Ovary (tissue), 7 donors: ENCODE measurements at regions not wholly inside any gene's neighbourhood (a gene's known extent, or its start where the extent isn't known, plus 50 kb on each side); places are given as distances from the start of the nearest gene placed in this dataset.

Experiments
- DNase-seq, 5 donors: peaks; one replicate each; pipeline ENCODE4 v3.0.0-alpha.2; 2019 to 2020
- H3K27ac ChIP-seq, 2 donors: fragments of 200-600 bp; one replicate each; pipeline versions ENCODE4 v1.5.1 to v1.8.0; 2019 to 2022
- H3K27me3 ChIP-seq: fragments of 200-600 bp; one replicate; pipeline ENCODE4 v1.8.0; 2022
- H3K36me3 ChIP-seq: fragments of 200-600 bp; sonication (generic); one replicate; pipeline ENCODE4 v1.5.1; 2019
- H3K4me1 ChIP-seq: one replicate; pipeline ENCODE4 v1.8.1; 2013; ENCODE audit warnings: mild to moderate bottlenecking, moderate library complexity; ENCODE audit not compliant: insufficient read depth
- H3K4me3 ChIP-seq: fragments of 200-600 bp; sonication (generic); one replicate; pipeline ENCODE4 v1.5.1; 2017
- H3K9me3 ChIP-seq, 2 donors: fragments of 200-600 bp in 1 of 2; sonication (generic) in 1 of 2; one replicate each; pipeline versions ENCODE4 v1.5.1 to v1.8.1; 2013 to 2019; ENCODE audit warnings: mild to moderate bottlenecking in 1 of 2, moderate library complexity in 1 of 2
- CTCF ChIP-seq, 3 donors: fragments of 450-650 bp in 2 of 3; fragments of 200-600 bp in 1 of 3; IDR thresholded peaks; one replicate each; pipeline versions ENCODE4 v1.5.1 to v1.8.0; 2016 to 2022; ENCODE audit warnings: antibody characterized with exemption in 3 of 3, mild to moderate bottlenecking in 1 of 3
- EP300 ChIP-seq: sonication (generic); formaldehyde crosslinking; IDR thresholded peaks from one replicate; pipeline ENCODE4 v1.6.1; 2017; ENCODE audit warnings: antibody characterized with exemption
- POLR2A ChIP-seq: fragments of 450-650 bp; IDR thresholded peaks from one replicate; pipeline ENCODE4 v1.6.1; 2017; ENCODE audit warnings: antibody characterized with exemption, mild to moderate bottlenecking, moderate library complexity
- WGBS, 3 donors: extraction: QIAGEN DNeasy Blood & Tissue Kit in 1 of 3; methylation state at CpG; one replicate each; pipeline versions ENCODE4 v1.1.5 to v1.1.7; 2013 to 2017; 5-methylcytosine and 5-hydroxymethylcytosine counted together
- intact Hi-C, 4 donors: fragments of 100-400 bp; cut with DNase I; formaldehyde crosslinking; loops; one replicate each; pipeline versions ENCODE4 v1.11.0 to v1.15.1; 2022 to 2023
- donor health status: DM: no; HTN: no; CAD: no; lungs with moderate emphysema.
- donor health status: DM: no; HTN: no; CAD: no.
- donor health status: Bipolar disorder and iron deficiency.
- donor health status: DM: no; HTN: no; CAD: no.
- donor health status: DM: yes; HTN: yes; CAD: no.

DNA sequence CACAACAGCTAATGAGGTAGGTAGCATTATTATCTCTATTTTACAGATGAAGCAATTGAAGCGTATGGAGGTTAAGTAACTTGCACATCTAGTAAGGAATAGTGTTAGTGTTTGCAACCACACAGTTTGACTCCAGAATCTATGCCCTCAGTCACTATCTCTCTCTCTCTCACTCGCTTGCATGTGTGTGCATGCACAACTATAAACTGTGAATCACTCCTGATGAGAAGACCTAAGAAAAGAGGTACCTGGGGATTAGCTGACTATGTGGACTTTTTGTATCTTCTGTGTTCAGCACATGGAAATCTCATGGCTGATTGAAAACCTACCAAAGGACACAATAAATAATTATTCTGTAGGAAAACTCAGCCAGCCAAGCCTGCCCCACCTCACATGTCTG is 295.5 kb downstream of the BRINP2 start:
- H3K36me3 ChIP-seq: no peaks in the 10 kb centered on the region
- H3K4me1 ChIP-seq: no peaks in the 10 kb centered on the region
- no peak for DNase-seq
- no peaks in the 10 kb centered on the region for H3K27me3 ChIP-seq
- no peak overlapping the region for H3K27ac ChIP-seq
- no peak overlapping the region for H3K4me3 ChIP-seq
- TF ChIP-seq POLR2A: no peak
- TF ChIP-seq CTCF (IDR thresholded peaks at IDR 0.05): no peak
- no peak for TF ChIP-seq EP300
- H3K9me3 ChIP-seq: no peaks in the 10 kb centered on the region
- WGBS, 3 donors: 81 to 91% (median 85%) methylated on average over 2 of the region's 2 CpGs
- intact Hi-C loops: loop anchor here in 1 of 4 donors (5.0 kb wide), 1 partner anchor 1514 kb away; no protein-coding TSS in a partner anchor

- Histone ChIP-seq H3K36me3 (no peaks in the 10 kb centered on the region), H3K27me3 (no peaks in the 10 kb centered on the region), H3K4me1 (no peaks in the 10 kb centered on the region), H3K9me3 (no peaks in the 10 kb centered on the region), H3K4me3 (no peak overlapping the region), H3K27ac (no peak overlapping the region)
- no peak for DNase-seq
- TF ChIP-seq POLR2A (no peak), CTCF (IDR thresholded peaks at IDR 0.05) (no peak), EP300 (no peak)
- intact Hi-C loops: loop anchor here in 1 of 4 donors (5.0 kb wide), 1 partner anchor 1512 kb away; no protein-coding TSS in a partner anchor
- 46 to 55% (median 51%) methylated on average over 2 of the region's 2 CpGs for WGBS, 3 donors
These were observed 293.9 kb downstream of the BRINP2 start for GRCh38 chr1:177464686-177465085.

DNA sequence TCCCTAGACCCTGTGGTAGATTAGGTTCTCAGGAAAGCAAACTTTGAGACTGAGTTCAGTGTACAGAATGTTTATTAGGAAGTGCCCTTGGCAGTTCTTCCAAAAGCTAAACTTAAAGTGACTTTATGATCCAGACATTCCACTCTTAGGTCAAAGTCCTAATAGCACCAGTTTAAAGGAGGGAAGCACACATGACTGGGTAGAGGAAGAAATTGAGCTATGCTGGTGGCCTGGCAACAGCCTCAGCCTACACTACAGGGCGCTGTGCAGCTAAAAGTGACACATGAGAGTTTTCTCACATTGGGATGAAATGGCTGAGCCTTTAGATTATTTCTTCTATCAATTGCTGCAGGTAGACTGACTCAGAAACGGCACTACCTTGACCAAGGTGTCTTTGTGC is 280.4 kb downstream of the BRINP2 start:
- H3K4me1 ChIP-seq: no peaks in the 10 kb centered on the region
- 81 to 89% (median 84%) methylated on average over 2 of the region's 2 CpGs for WGBS, 3 donors
- TF ChIP-seq EP300: no peak
- no peak for TF ChIP-seq CTCF (IDR thresholded peaks at IDR 0.05)
- no peak for TF ChIP-seq POLR2A
- no peak for DNase-seq
- no peaks in the 10 kb centered on the region for H3K27me3 ChIP-seq
- H3K9me3 ChIP-seq: no peaks in the 10 kb centered on the region
- no peak overlapping the region for H3K27ac ChIP-seq
- no peak overlapping the region for H3K4me3 ChIP-seq
- no peaks in the 10 kb centered on the region for H3K36me3 ChIP-seq
- intact Hi-C loops: no loop called here

GRCh38 chr1:177448652-177449357 is 278.0 kb downstream of the BRINP2 start:
- H3K36me3 ChIP-seq: no peaks in the 10 kb centered on the region
- no peaks in the 10 kb centered on the region for H3K9me3 ChIP-seq
- no peak overlapping the region for H3K4me3 ChIP-seq
- H3K4me1 ChIP-seq: no peaks in the 10 kb centered on the region
- TF ChIP-seq CTCF (IDR thresholded peaks at IDR 0.05) (no peak), POLR2A (no peak), EP300 (no peak)
- intact Hi-C loops: loop anchor here in 1 of 4 donors (5.0 kb wide), 1 partner anchor 618 kb away; no protein-coding TSS in a partner anchor
- no peak for DNase-seq
- H3K27ac ChIP-seq: no peak overlapping the region
- no peaks in the 10 kb centered on the region for H3K27me3 ChIP-seq
- WGBS, 3 donors: 40 to 46% (median 41%) methylated on average over 5 of the region's 5 CpGs
